ENCODE measurements at regions not wholly inside any gene's neighbourhood (a gene's known extent, or its start where the extent isn't known, plus 50 kb on each side); places are given as distances from the start of the nearest gene placed in this dataset.

- H3K4me3 Mint-ChIP-seq (ENCODE audit: unreplicated experiment): no peak overlapping the region
- H3K27me3 Mint-ChIP-seq (ENCODE audit: unreplicated experiment): no peaks in the 10 kb centered on the region
- no peaks in the 10 kb centered on the region for H3K4me1 Mint-ChIP-seq (ENCODE audit: unreplicated experiment)
- no peaks in the 10 kb centered on the region for H3K36me3 Mint-ChIP-seq (ENCODE audit: unreplicated experiment)
- DNase-seq (ENCODE audit: extremely low spot score, unreplicated experiment): no peak
- peaks cover 3% of the 10 kb centered on the region for H3K9me3 Mint-ChIP-seq (ENCODE audit: unreplicated experiment)
- H3K27ac Mint-ChIP-seq (ENCODE audit: unreplicated experiment): no peak overlapping the region
- no peak for TF ChIP-seq CTCF (IDR thresholded peaks at IDR 0.05)
Observed at GRCh38 chr4:188307591-188307990, 168.3 kb downstream of the TRIML1 start.

- TF ChIP-seq CTCF (IDR thresholded peaks at IDR 0.05): no peak
- Mint-ChIP-seq H3K4me1 (ENCODE audit: unreplicated experiment) (no peaks in the 10 kb centered on the region), H3K27ac (ENCODE audit: unreplicated experiment) (no peak overlapping the region), H3K4me3 (ENCODE audit: unreplicated experiment) (no peak overlapping the region), H3K36me3 (ENCODE audit: unreplicated experiment) (no peaks in the 10 kb centered on the region), H3K27me3 (ENCODE audit: unreplicated experiment) (no peaks in the 10 kb centered on the region), H3K9me3 (ENCODE audit: unreplicated experiment) (peaks cover 3% of the 10 kb centered on the region)
- DNase-seq (ENCODE audit: extremely low spot score, unreplicated experiment): no peak
Observed at GRCh38 chr4:188308142-188308541, 168.9 kb downstream of the TRIML1 start.

DNA sequence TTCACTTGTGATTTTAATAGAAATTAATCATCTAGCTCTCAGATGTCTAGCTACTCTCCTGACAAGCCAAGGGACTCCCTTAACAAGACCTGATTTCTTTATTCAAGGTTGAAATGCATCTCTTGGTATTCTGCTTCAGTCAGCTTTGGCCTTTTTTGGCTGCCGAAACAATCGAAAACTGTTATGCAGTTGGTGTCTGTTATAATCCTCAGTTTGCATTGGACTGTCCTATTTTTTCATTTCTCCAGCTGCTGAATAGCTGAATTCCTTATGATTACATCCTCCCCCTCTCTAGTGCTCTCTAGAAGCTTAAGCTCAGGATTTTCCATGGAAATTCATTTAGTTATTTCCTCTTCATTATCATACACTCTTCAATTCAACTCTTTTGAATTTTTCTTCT is 177.2 kb downstream of the TRIML1 start:
- TF ChIP-seq CTCF (IDR thresholded peaks at IDR 0.05): no peak
- Mint-ChIP-seq H3K9me3 (ENCODE audit: unreplicated experiment) (peaks cover 9% of the 10 kb centered on the region), H3K4me1 (ENCODE audit: unreplicated experiment) (no peaks in the 10 kb centered on the region), H3K4me3 (ENCODE audit: unreplicated experiment) (no peak overlapping the region), H3K27ac (ENCODE audit: unreplicated experiment) (no peak overlapping the region), H3K27me3 (ENCODE audit: unreplicated experiment) (no peaks in the 10 kb centered on the region), H3K36me3 (ENCODE audit: unreplicated experiment) (no peaks in the 10 kb centered on the region)
- DNase-seq (ENCODE audit: extremely low spot score, unreplicated experiment): no peak

GRCh38 chr4:188328966-188329365 is 189.7 kb downstream of the TRIML1 start:
- Mint-ChIP-seq H3K27me3 (ENCODE audit: unreplicated experiment) (no peaks in the 10 kb centered on the region), H3K9me3 (ENCODE audit: unreplicated experiment) (peaks cover 5% of the 10 kb centered on the region), H3K4me3 (ENCODE audit: unreplicated experiment) (no peak overlapping the region), H3K36me3 (ENCODE audit: unreplicated experiment) (no peaks in the 10 kb centered on the region), H3K4me1 (ENCODE audit: unreplicated experiment) (peaks cover 18% of the 10 kb centered on the region), H3K27ac (ENCODE audit: unreplicated experiment) (no peak overlapping the region)
- no peak for DNase-seq (ENCODE audit: extremely low spot score, unreplicated experiment)
- TF ChIP-seq CTCF (IDR thresholded peaks at IDR 0.05): no peak

DNA sequence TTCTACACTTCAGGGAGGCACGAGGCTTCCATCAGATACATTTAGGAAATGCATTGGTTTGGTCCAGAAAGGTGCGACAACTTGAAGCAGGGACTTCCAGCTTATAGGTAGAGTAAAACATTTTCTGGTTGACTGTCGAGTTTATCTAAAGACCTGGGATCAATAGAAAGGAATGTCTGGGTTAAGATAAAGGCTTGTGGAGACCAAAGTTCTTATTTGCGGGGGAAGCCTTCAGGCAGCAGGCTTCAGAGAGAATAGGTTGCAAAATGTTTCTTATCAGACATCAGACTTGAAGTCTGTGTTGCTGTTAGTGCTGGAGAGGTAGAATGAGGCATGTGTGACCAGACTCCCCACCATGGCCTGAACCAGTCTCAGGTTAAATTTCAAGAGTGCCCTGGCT is 190.3 kb downstream of the TRIML1 start:
- Mint-ChIP-seq H3K27me3 (ENCODE audit: unreplicated experiment) (no peaks in the 10 kb centered on the region), H3K36me3 (ENCODE audit: unreplicated experiment) (no peaks in the 10 kb centered on the region), H3K9me3 (ENCODE audit: unreplicated experiment) (peaks cover 5% of the 10 kb centered on the region), H3K4me1 (ENCODE audit: unreplicated experiment) (peaks cover 18% of the 10 kb centered on the region), H3K4me3 (ENCODE audit: unreplicated experiment) (no peak overlapping the region), H3K27ac (ENCODE audit: unreplicated experiment) (no peak overlapping the region)
- TF ChIP-seq CTCF (IDR thresholded peaks at IDR 0.05): no peak
- DNase-seq (ENCODE audit: extremely low spot score, unreplicated experiment): no peak

All from osteocyte (in vitro differentiated cells).